Posterior cingulate gyrus (tissue), 11 donors: ENCODE measurements at regions not wholly inside any gene's neighbourhood (a gene's known extent, or its start where the extent isn't known, plus 50 kb on each side); places are given as distances from the start of the nearest gene placed in this dataset.
A peak's percentile ranks its signal among the peaks of the same experiment; 100 is the strongest.
"Not testable (repeated sequence)": the region's sequence is repeated elsewhere in the genome, so short reads cannot be mapped to it uniquely, and the experiment has no call there.

Source experiments
- DNase-seq, 10 donors: peaks; one replicate each; pipeline versions ENCODE4 v3.0.0 to v3.0.0-alpha.2; 2020 to 2021; ENCODE audit warnings: mixed read lengths in 3 of 10
- intact Hi-C: fragments of 100-400 bp; cut with DNase I; formaldehyde crosslinking; loops from one replicate; pipeline ENCODE4 v1.15.1; 2023

GRCh38 chr1:185520188-185520920, 203.3 kb upstream of the IVNS1ABP start:
- intact Hi-C loops, result no loop called here
- no peak for DNase-seq

- no peak for DNase-seq
- intact Hi-C loops, result no loop called here
Measured at GRCh38 chr1:185517808-185518419, 200.9 kb upstream of the IVNS1ABP start.

- DNase-seq, intact Hi-C loops: not testable (repeated sequence)
Measured at GRCh38 chr1:185517301-185517700, 200.3 kb upstream of the IVNS1ABP start.

- no peak for DNase-seq
- intact Hi-C loops, result no loop called here
Measured at GRCh38 chr1:185515696-185516095, 198.7 kb upstream of the IVNS1ABP start.

- no peak for DNase-seq
- intact Hi-C loops, result no loop called here
Measured at GRCh38 chr1:185514311-185514710, 197.3 kb upstream of the IVNS1ABP start.

GRCh38 chr1:185512442-185512841, 195.4 kb upstream of the IVNS1ABP start:
- no peak for DNase-seq
- intact Hi-C loops, result no loop called here

- intact Hi-C loops, result no loop called here
- no peak for DNase-seq
Measured at GRCh38 chr1:185501099-185501498, 184.1 kb upstream of the IVNS1ABP start.

- no peak for DNase-seq
- intact Hi-C loops, result no loop called here
Measured at GRCh38 chr1:185500001-185500626, 183.1 kb upstream of the IVNS1ABP start.

GRCh38 chr1:185498207-185498606, 181.2 kb upstream of the IVNS1ABP start:
- intact Hi-C loops, result no loop called here

GRCh38 chr1:185497177-185497576, 180.1 kb upstream of the IVNS1ABP start:
- intact Hi-C loops, result no loop called here
- DNase-seq, result no peak

More at GRCh38 chr1:185498207-185498606, 181.2 kb upstream of the IVNS1ABP start:
- no peak for DNase-seq

GRCh38 chr1:185495898-185496297, 178.9 kb upstream of the IVNS1ABP start:
- no peak for DNase-seq
- intact Hi-C loops, result no loop called here

- intact Hi-C loops, result no loop called here
- DNase-seq, result no peak
Measured at GRCh38 chr1:185495007-185495406, 178.0 kb upstream of the IVNS1ABP start.

GRCh38 chr1:185492089-185492825, 175.2 kb upstream of the IVNS1ABP start:
- intact Hi-C loops, result no loop called here
- DNase-seq, result no peak

- intact Hi-C loops, result no loop called here
- DNase-seq, result no peak
Measured at GRCh38 chr1:185491604-185492003, 174.6 kb upstream of the IVNS1ABP start.

GRCh38 chr1:185490924-185491323, 173.9 kb upstream of the IVNS1ABP start:
- no peak for DNase-seq
- intact Hi-C loops, result no loop called here

- intact Hi-C loops, result no loop called here
- peak in 1 of 10 donors; percentile 30 for DNase-seq
Measured at GRCh38 chr1:185489406-185489805, 172.4 kb upstream of the IVNS1ABP start.

- intact Hi-C loops, result no loop called here
- DNase-seq, result peak in 1 of 10 donors; percentile 67
Measured at GRCh38 chr1:185488808-185489207, 171.8 kb upstream of the IVNS1ABP start.

- no peak for DNase-seq
- intact Hi-C loops, result no loop called here
Measured at GRCh38 chr1:185487936-185488335, 170.9 kb upstream of the IVNS1ABP start.

GRCh38 chr1:185487026-185487425, 170.0 kb upstream of the IVNS1ABP start:
- DNase-seq, result no peak
- intact Hi-C loops, result no loop called here

- DNase-seq, result no peak
- intact Hi-C loops, result no loop called here
Measured at GRCh38 chr1:185486346-185486745, 169.3 kb upstream of the IVNS1ABP start.
